GM23338 (cell line): ENCODE measurements at regions not wholly inside any gene's neighbourhood (a gene's known extent, or its start where the extent isn't known, plus 50 kb on each side); places are given as distances from the start of the nearest gene placed in this dataset.

ENCODE experiments used
- ATAC-seq: fragments of 200-7000 bp; cut with Tn5 transposase; 3 replicates; pipeline ENCODE4 v1.9.1; 2020
- DNase-seq: peaks from one replicate; pipeline ENCODE4 v3.0.0-alpha.2; 2015; ENCODE audit warnings: low spot score
- H2AFZ ChIP-seq: fragments of 200-600 bp; sonication (generic); 2 replicates; pipeline ENCODE4 v1.8.0; 2016; ENCODE audit warnings: antibody characterized with exemption, mild to moderate bottlenecking, moderate library complexity
- H3F3A ChIP-seq: fragments of 200-600 bp; sonication (generic); replicated peaks from 2 replicates; pipeline ENCODE4 v1.8.0; 2017; ENCODE audit warnings: antibody characterized with exemption, mixed run types, low read depth
- H3K27ac ChIP-seq: fragments of 200-600 bp; sonication (generic); 2 replicates; pipeline ENCODE4 v1.6.1; 2016; ENCODE audit warnings: low read depth
- H3K27me3 ChIP-seq: fragments of 200-600 bp; sonication (generic); 2 replicates; pipeline ENCODE4 v1.8.0; 2016; ENCODE audit warnings: mild to moderate bottlenecking, mixed run types, moderate library complexity; ENCODE audit not compliant: insufficient read depth
- H3K36me3 ChIP-seq: fragments of 200-600 bp; sonication (generic); 2 replicates; pipeline ENCODE4 v1.8.0; 2016; ENCODE audit warnings: mild to moderate bottlenecking; ENCODE audit not compliant: insufficient read depth
- H3K4me1 ChIP-seq: fragments of 200-600 bp; sonication (generic); 2 replicates; pipeline ENCODE4 v1.8.0; 2016; ENCODE audit warnings: mild to moderate bottlenecking, moderate library complexity; ENCODE audit not compliant: insufficient read depth
- H3K4me2 ChIP-seq: fragments of 200-600 bp; sonication (generic); 2 replicates; pipeline ENCODE4 v1.7.1; 2017; ENCODE audit warnings: mixed run types
- H3K4me3 ChIP-seq: fragments of 200-600 bp; sonication (generic); 2 replicates; pipeline ENCODE4 v1.6.1; 2016; ENCODE audit warnings: mixed run types
- H3K79me2 ChIP-seq: fragments of 200-600 bp; sonication (generic); replicated peaks from 2 replicates; pipeline ENCODE4 v1.8.0; 2017; ENCODE audit warnings: mild to moderate bottlenecking; ENCODE audit not compliant: insufficient read depth
- H3K9me2 ChIP-seq: fragments of 200-600 bp; sonication (generic); 2 replicates; pipeline ENCODE4 v1.8.0; 2017; ENCODE audit not compliant: insufficient read depth
- H4K20me1 ChIP-seq: fragments of 200-600 bp; sonication (generic); replicated peaks from 2 replicates; pipeline ENCODE4 v1.8.0; 2017; ENCODE audit warnings: mild to moderate bottlenecking; ENCODE audit not compliant: insufficient read depth
- H3K27ac Mint-ChIP-seq: 2 replicates; pipeline ENCODE4 v1.8.0; 2020; ENCODE audit warnings: inconsistent platforms, mild to moderate bottlenecking, moderate library complexity, mixed read lengths
- H3K27me3 Mint-ChIP-seq: 3 replicates; pipeline ENCODE4 v1.8.0; 2022; ENCODE audit warnings: low read depth, mild to moderate bottlenecking, moderate library complexity, mixed read lengths, inconsistent platforms; ENCODE audit not compliant: insufficient read depth, poor library complexity
- H3K36me3 Mint-ChIP-seq: 3 replicates; pipeline ENCODE4 v1.8.0; 2021; ENCODE audit warnings: low read depth, mild to moderate bottlenecking, inconsistent platforms, moderate library complexity, mixed read lengths
- H3K4me1 Mint-ChIP-seq: 3 replicates; pipeline ENCODE4 v1.8.0; 2020; ENCODE audit warnings: mild to moderate bottlenecking, inconsistent platforms, mixed read lengths
- H3K4me3 Mint-ChIP-seq: 3 replicates; pipeline ENCODE4 v1.8.0; 2021; ENCODE audit warnings: moderate library complexity, mild to moderate bottlenecking, inconsistent platforms, mixed read lengths
- H3K9me3 Mint-ChIP-seq: 3 replicates; pipeline ENCODE4 v1.8.0; 2020; ENCODE audit warnings: moderate library complexity, mild to moderate bottlenecking, inconsistent platforms, mixed read lengths
- ZNF462 ChIP-seq: fragments of 250-450 bp; sonication (Bioruptor Pico); IDR thresholded peaks from 2 replicates; pipeline ENCODE4 v1.5.0; 2020; ENCODE audit warnings: mild to moderate bottlenecking, moderate library complexity

GRCh38 chr12:17062267-17063036 is 456.5 kb upstream of the LMO3 start:
- H3K36me3 Mint-ChIP-seq, result no peaks in the 10 kb centered on the region

More at GRCh38 chr12:17062267-17063036, 456.5 kb upstream of the LMO3 start:
- TF ChIP-seq ZNF462 (CRISPR knock-in tag), result no peak
- H4K20me1 ChIP-seq, result no peaks in the 10 kb centered on the region
- Mint-ChIP-seq H3K4me3 (no peak overlapping the region), H3K4me1 (no peaks in the 10 kb centered on the region), H3K9me3 (no peaks in the 10 kb centered on the region), H3K27ac (no peak overlapping the region), H3K27me3 (peaks cover 2% of the 10 kb centered on the region)
- no peaks in the 10 kb centered on the region for H3K79me2 ChIP-seq
- no peaks in the 10 kb centered on the region for H3K36me3 ChIP-seq
- H3K27me3 ChIP-seq, result no peaks in the 10 kb centered on the region
- no peak for ATAC-seq
- H3K27ac ChIP-seq, result no peak overlapping the region
- no peak overlapping the region for H3K4me2 ChIP-seq
- no peaks in the 10 kb centered on the region for H3K9me2 ChIP-seq
- H3K4me1 ChIP-seq, result no peaks in the 10 kb centered on the region
- DNase-seq, result no peak
- H2AFZ ChIP-seq, result no peak overlapping the region
- H3F3A ChIP-seq, result no peaks in the 10 kb centered on the region
- no peak overlapping the region for H3K4me3 ChIP-seq
